ENCODE measurements at regions not wholly inside any gene's neighbourhood (a gene's known extent, or its start where the extent isn't known, plus 50 kb on each side); places are given as distances from the start of the nearest gene placed in this dataset.

GRCh38 chr7:108711611-108712010 lies 141.9 kb downstream of the DNAJB9 start:
- DNase-seq, result no peak

GRCh38 chr7:108716783-108717182 lies 147.1 kb downstream of the DNAJB9 start:
- no peak for DNase-seq

GRCh38 chr7:108717781-108718180 lies 148.1 kb downstream of the DNAJB9 start:
- DNase-seq, result no peak

GRCh38 chr7:108719631-108720030 lies 150.0 kb downstream of the DNAJB9 start:
- DNase-seq, result no peak

GRCh38 chr7:108722561-108722960 lies 152.9 kb downstream of the DNAJB9 start:
- DNase-seq, result no peak

GRCh38 chr7:108723381-108723814 lies 153.7 kb downstream of the DNAJB9 start:
- no peak for DNase-seq

- no peak for DNase-seq
Observed at GRCh38 chr7:108724251-108725100, 154.8 kb downstream of the DNAJB9 start.

GRCh38 chr7:108735814-108736213 lies 166.1 kb downstream of the DNAJB9 start:
- no peak for DNase-seq

GRCh38 chr7:108736221-108736891 lies 166.7 kb downstream of the DNAJB9 start:
- no peak for DNase-seq

- no peak for DNase-seq
Observed at GRCh38 chr7:108770981-108771745, 201.5 kb downstream of the DNAJB9 start.

- no peak for DNase-seq
Observed at GRCh38 chr7:108771853-108772252, 202.2 kb downstream of the DNAJB9 start.

GRCh38 chr7:108777966-108778365 lies 208.3 kb downstream of the DNAJB9 start:
- no peak for DNase-seq

- DNase-seq, result no peak
Observed at GRCh38 chr7:108789451-108789850, 219.8 kb downstream of the DNAJB9 start.

- no peak for DNase-seq
Observed at GRCh38 chr7:108794466-108794865, 224.8 kb downstream of the DNAJB9 start.

- no peak for DNase-seq
Observed at GRCh38 chr7:108802650-108803049, 233.0 kb downstream of the DNAJB9 start.

- no peak for DNase-seq
Observed at GRCh38 chr7:108805808-108806397, 236.2 kb downstream of the DNAJB9 start.

GRCh38 chr7:108808549-108809266 lies 239.0 kb downstream of the DNAJB9 start:
- no peak for DNase-seq

GRCh38 chr7:108809356-108809755 lies 239.7 kb downstream of the DNAJB9 start:
- no peak for DNase-seq

GRCh38 chr7:108810756-108811385 lies 241.2 kb downstream of the DNAJB9 start:
- DNase-seq, result no peak

GRCh38 chr7:108813251-108814014 lies 243.8 kb downstream of the DNAJB9 start:
- DNase-seq, result no peak

GRCh38 chr7:108815815-108816214 lies 246.1 kb downstream of the DNAJB9 start:
- DNase-seq, result peak; percentile 63

All from islet precursor cell (in vitro differentiated cells).